ENCODE measurements at regions not wholly inside any gene's neighbourhood (a gene's known extent, or its start where the extent isn't known, plus 50 kb on each side); places are given as distances from the start of the nearest gene placed in this dataset.

DNA sequence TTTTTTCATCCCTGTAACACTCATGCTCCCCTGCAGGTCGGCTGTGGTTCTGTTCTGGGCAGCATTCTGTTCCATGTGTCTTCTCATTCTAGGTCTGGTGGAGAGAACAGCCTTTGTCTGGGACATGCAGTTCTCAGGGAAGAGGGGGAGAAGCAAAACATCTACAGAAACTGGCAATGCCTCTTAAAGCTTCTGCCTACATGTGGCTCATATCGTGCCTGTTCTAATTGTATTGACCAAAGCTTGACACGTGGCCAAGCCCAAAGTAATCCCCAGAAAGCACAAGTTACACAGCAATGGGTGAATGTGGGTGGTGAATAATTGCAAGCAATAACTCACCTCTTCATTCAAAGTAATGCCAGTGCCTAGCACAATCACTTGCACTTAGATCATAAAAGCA lies 218.2 kb upstream of the IL12B start:
- Histone ChIP-seq H3K27me3 (ENCODE audit: control insufficient read depth in 4 of 4, insufficient read depth in 4 of 4, low read length in 3 of 4) (peaks cover 0 to 2% (median 0%) of the 10 kb centered on the region in 4 donors), H3K4me1 (ENCODE audit: control insufficient read depth in 4 of 4, insufficient read depth in 4 of 4, low read length in 3 of 4) (no peaks in the 10 kb centered on the region), H3K9ac (ENCODE audit: low read depth in 1 of 2, low read length in 2 of 2) (no peak overlapping the region), H3K27ac (ENCODE audit: low read depth in 1 of 2, low read length in 2 of 2) (no peak overlapping the region), H3K9me3 (ENCODE audit: control insufficient read depth in 4 of 4, low read length in 3 of 4) (peaks cover 0 to 5% (median 0%) of the 10 kb centered on the region in 4 donors), H3K36me3 (ENCODE audit: control insufficient read depth in 4 of 4, insufficient read depth in 3 of 4, low read depth in 1 of 4, low read length in 3 of 4) (no peaks in the 10 kb centered on the region), H3K4me3 (ENCODE audit: low read depth in 1 of 3, low read length in 3 of 3) (no peak overlapping the region)
- TF ChIP-seq, protein P1, sequence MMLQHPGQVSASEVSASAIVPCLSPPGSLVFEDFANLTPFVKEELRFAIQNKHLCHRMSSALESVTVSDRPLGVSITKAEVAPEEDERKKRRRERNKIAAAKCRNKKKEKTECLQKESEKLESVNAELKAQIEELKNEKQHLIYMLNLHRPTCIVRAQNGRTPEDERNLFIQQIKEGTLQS (IDR thresholded peaks at IDR 0.05) = no peak
- TF ChIP-seq TAF1 (conservative IDR thresholded peaks at IDR 0.05) (no peak), GABPA (IDR thresholded peaks at IDR 0.05 in 1 of 2, conservative IDR thresholded peaks at IDR 0.05 in 1 of 2) (no peak), RXRA (IDR thresholded peaks at IDR 0.05) (no peak), JUND (IDR thresholded peaks at IDR 0.05) (no peak), RAD21 (IDR thresholded peaks at IDR 0.05) (no peak), FOXA1 (IDR thresholded peaks at IDR 0.05) (no peak), YY1 (IDR thresholded peaks at IDR 0.05) (no peak), HNF4A (conservative IDR thresholded peaks at IDR 0.05) (no peak), FOXA2 (IDR thresholded peaks at IDR 0.05) (no peak), EGR1 (IDR thresholded peaks at IDR 0.05; ENCODE audit: low read depth in 2 of 2) (no peak), HNF4G (IDR thresholded peaks at IDR 0.05) (no peak), SP1 (IDR thresholded peaks at IDR 0.05) (no peak), NR2F2 (IDR thresholded peaks at IDR 0.05) (no peak)
- TF ChIP-seq, protein P2, sequence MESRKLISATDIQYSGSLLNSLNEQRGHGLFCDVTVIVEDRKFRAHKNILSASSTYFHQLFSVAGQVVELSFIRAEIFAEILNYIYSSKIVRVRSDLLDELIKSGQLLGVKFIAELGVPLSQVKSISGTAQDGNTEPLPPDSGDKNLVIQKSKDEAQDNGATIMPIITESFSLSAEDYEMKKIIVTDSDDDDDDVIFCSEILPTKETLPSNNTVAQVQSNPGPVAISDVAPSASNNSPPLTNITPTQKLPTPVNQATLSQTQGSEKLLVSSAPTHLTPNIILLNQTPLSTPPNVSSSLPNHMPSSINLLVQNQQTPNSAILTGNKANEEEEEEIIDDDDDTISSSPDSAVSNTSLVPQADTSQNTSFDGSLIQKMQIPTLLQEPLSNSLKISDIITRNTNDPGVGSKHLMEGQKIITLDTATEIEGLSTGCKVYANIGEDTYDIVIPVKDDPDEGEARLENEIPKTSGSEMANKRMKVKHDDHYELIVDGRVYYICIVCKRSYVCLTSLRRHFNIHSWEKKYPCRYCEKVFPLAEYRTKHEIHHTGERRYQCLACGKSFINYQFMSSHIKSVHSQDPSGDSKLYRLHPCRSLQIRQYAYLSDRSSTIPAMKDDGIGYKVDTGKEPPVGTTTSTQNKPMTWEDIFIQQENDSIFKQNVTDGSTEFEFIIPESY (IDR thresholded peaks at IDR 0.05) = no peak
- TF ChIP-seq, protein P3, sequence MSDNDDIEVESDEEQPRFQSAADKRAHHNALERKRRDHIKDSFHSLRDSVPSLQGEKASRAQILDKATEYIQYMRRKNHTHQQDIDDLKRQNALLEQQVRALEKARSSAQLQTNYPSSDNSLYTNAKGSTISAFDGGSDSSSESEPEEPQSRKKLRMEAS (IDR thresholded peaks at IDR 0.05) = no peak
- TF ChIP-seq, protein P4, sequence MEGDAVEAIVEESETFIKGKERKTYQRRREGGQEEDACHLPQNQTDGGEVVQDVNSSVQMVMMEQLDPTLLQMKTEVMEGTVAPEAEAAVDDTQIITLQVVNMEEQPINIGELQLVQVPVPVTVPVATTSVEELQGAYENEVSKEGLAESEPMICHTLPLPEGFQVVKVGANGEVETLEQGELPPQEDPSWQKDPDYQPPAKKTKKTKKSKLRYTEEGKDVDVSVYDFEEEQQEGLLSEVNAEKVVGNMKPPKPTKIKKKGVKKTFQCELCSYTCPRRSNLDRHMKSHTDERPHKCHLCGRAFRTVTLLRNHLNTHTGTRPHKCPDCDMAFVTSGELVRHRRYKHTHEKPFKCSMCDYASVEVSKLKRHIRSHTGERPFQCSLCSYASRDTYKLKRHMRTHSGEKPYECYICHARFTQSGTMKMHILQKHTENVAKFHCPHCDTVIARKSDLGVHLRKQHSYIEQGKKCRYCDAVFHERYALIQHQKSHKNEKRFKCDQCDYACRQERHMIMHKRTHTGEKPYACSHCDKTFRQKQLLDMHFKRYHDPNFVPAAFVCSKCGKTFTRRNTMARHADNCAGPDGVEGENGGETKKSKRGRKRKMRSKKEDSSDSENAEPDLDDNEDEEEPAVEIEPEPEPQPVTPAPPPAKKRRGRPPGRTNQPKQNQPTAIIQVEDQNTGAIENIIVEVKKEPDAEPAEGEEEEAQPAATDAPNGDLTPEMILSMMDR (IDR thresholded peaks at IDR 0.05; ENCODE audit: low read depth, low read length, missing input control) = no peak
- TF ChIP-seq, protein P5, sequence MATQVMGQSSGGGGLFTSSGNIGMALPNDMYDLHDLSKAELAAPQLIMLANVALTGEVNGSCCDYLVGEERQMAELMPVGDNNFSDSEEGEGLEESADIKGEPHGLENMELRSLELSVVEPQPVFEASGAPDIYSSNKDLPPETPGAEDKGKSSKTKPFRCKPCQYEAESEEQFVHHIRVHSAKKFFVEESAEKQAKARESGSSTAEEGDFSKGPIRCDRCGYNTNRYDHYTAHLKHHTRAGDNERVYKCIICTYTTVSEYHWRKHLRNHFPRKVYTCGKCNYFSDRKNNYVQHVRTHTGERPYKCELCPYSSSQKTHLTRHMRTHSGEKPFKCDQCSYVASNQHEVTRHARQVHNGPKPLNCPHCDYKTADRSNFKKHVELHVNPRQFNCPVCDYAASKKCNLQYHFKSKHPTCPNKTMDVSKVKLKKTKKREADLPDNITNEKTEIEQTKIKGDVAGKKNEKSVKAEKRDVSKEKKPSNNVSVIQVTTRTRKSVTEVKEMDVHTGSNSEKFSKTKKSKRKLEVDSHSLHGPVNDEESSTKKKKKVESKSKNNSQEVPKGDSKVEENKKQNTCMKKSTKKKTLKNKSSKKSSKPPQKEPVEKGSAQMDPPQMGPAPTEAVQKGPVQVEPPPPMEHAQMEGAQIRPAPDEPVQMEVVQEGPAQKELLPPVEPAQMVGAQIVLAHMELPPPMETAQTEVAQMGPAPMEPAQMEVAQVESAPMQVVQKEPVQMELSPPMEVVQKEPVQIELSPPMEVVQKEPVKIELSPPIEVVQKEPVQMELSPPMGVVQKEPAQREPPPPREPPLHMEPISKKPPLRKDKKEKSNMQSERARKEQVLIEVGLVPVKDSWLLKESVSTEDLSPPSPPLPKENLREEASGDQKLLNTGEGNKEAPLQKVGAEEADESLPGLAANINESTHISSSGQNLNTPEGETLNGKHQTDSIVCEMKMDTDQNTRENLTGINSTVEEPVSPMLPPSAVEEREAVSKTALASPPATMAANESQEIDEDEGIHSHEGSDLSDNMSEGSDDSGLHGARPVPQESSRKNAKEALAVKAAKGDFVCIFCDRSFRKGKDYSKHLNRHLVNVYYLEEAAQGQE (IDR thresholded peaks at IDR 0.05) = no peak
- WGBS = 54% methylated on average over 3 of the region's 3 CpGs
- DNase-seq (ENCODE audit: low spot score) = no peak
